ENCODE measurements at regions not wholly inside any gene's neighbourhood (a gene's known extent, or its start where the extent isn't known, plus 50 kb on each side); places are given as distances from the start of the nearest gene placed in this dataset.
"Not testable (repeated sequence)": the region's sequence is repeated elsewhere in the genome, so short reads cannot be mapped to it uniquely, and the experiment has no call there.

- no peak overlapping the region for H3K4me3 ChIP-seq
- no peaks in the 10 kb centered on the region for H3K9me3 ChIP-seq
- no peaks in the 10 kb centered on the region for H3K4me1 ChIP-seq
- no peak overlapping the region for H3K27ac ChIP-seq
- no peak for DNase-seq
- no peaks in the 10 kb centered on the region for H3K27me3 ChIP-seq
- no peaks in the 10 kb centered on the region for H3K36me3 ChIP-seq
- TF ChIP-seq CTCF (IDR thresholded peaks at IDR 0.05) (no peak), POLR2A (IDR thresholded peaks at IDR 0.05) (no peak)
Measured at GRCh38 chr11:41795004-41795403, 335.6 kb upstream of the LRRC4C start.

- Histone ChIP-seq H3K4me1 (no peaks in the 10 kb centered on the region), H3K9me3 (no peaks in the 10 kb centered on the region), H3K4me3 (no peak overlapping the region), H3K36me3 (no peaks in the 10 kb centered on the region), H3K27ac (peak overlapping the region in 1 of 4 donors; percentile 7), H3K27me3 (no peaks in the 10 kb centered on the region)
- TF ChIP-seq CTCF (IDR thresholded peaks at IDR 0.05) (no peak), POLR2A (IDR thresholded peaks at IDR 0.05) (no peak)
- no peak for DNase-seq
Measured at GRCh38 chr11:41799754-41800153, 340.3 kb upstream of the LRRC4C start.

GRCh38 chr11:41803895-41804294 lies 344.4 kb upstream of the LRRC4C start:
- TF ChIP-seq POLR2A (IDR thresholded peaks at IDR 0.05) (no peak), CTCF (IDR thresholded peaks at IDR 0.05) (no peak)
- Histone ChIP-seq H3K9me3 (no peaks in the 10 kb centered on the region), H3K36me3 (no peaks in the 10 kb centered on the region), H3K27me3 (no peaks in the 10 kb centered on the region), H3K4me1 (no peaks in the 10 kb centered on the region), H3K4me3 (no peak overlapping the region), H3K27ac (no peak overlapping the region)
- DNase-seq = no peak

GRCh38 chr11:41816396-41816795 lies 356.9 kb upstream of the LRRC4C start:
- H3K36me3 ChIP-seq = no peaks in the 10 kb centered on the region
- H3K27me3 ChIP-seq = no peaks in the 10 kb centered on the region
- no peak for DNase-seq
- no peak overlapping the region for H3K27ac ChIP-seq
- H3K9me3 ChIP-seq = peaks cover 0 to 9% (median 0%) of the 10 kb centered on the region in 4 donors
- H3K4me3 ChIP-seq = no peak overlapping the region
- no peaks in the 10 kb centered on the region for H3K4me1 ChIP-seq
- TF ChIP-seq POLR2A (IDR thresholded peaks at IDR 0.05) (no peak), CTCF (IDR thresholded peaks at IDR 0.05) (no peak)

GRCh38 chr11:41824287-41824686 lies 364.8 kb upstream of the LRRC4C start:
- H3K9me3 ChIP-seq, H3K36me3 ChIP-seq, DNase-seq, H3K4me1 ChIP-seq, H3K4me3 ChIP-seq, H3K27me3 ChIP-seq, H3K27ac ChIP-seq: not testable (repeated sequence)

- no peaks in the 10 kb centered on the region for H3K4me1 ChIP-seq
- H3K27ac ChIP-seq = no peak overlapping the region
- DNase-seq = no peak
- H3K9me3 ChIP-seq = no peaks in the 10 kb centered on the region
- no peak for TF ChIP-seq POLR2A (IDR thresholded peaks at IDR 0.05)
- TF ChIP-seq CTCF (IDR thresholded peaks at IDR 0.05) = no peak
- no peaks in the 10 kb centered on the region for H3K36me3 ChIP-seq
- no peaks in the 10 kb centered on the region for H3K27me3 ChIP-seq
- H3K4me3 ChIP-seq = no peak overlapping the region
Measured at GRCh38 chr11:41826085-41826484, 366.6 kb upstream of the LRRC4C start.

Data from Peyer's patch (tissue), 4 donors.